ENCODE measurements at regions not wholly inside any gene's neighbourhood (a gene's known extent, or its start where the extent isn't known, plus 50 kb on each side); places are given as distances from the start of the nearest gene placed in this dataset.

DNA sequence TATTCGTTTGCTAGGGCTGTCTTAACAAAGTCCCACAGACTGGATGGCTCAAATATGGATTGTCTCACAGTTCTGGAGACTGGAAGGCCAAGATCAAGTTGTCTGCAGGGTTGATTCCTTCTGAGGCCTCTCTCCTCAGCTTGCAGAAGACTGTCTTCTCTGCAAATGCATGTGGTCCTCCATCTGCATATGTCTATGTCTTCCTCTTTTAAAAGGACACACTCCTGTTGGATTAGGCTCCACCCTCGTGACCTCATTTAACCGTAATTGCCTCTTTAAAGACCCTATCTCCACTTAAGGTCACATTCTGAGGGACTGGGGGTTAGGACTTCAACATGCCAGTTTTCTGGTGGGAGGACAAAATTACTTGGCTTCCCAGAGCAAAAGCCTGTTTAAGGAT, 123.3 kb downstream of the SLC38A6 start:
- no peak for DNase-seq

GRCh38 chr14:61103541-61104339, 122.7 kb downstream of the SLC38A6 start:
- DNase-seq = no peak

GRCh38 chr14:61102549-61103466, 121.8 kb downstream of the SLC38A6 start:
- DNase-seq = no peak
